Mucosa of descending colon (tissue), 3 donors: ENCODE measurements at regions not wholly inside any gene's neighbourhood (a gene's known extent, or its start where the extent isn't known, plus 50 kb on each side); places are given as distances from the start of the nearest gene placed in this dataset.

Experiments used
- ATAC-seq: fragments of 200-7000 bp; cut with Tn5 transposase; one replicate; pipeline ENCODE4 v1.9.1; 2020; ENCODE audit warnings: mild to moderate bottlenecking, moderate library complexity
- DNase-seq, 3 donors: peaks; one replicate each; pipeline ENCODE4 v3.0.0-alpha.2; 2020
- H3K36me3 ChIP-seq: fragments of 200-600 bp; one replicate; pipeline ENCODE4 v1.8.0; 2021; ENCODE audit warnings: low read depth, mild to moderate bottlenecking
- H3K4me1 ChIP-seq: fragments of 200-600 bp; one replicate; pipeline ENCODE4 v1.8.0; 2021; ENCODE audit warnings: low read depth, mild to moderate bottlenecking
- H3K4me3 ChIP-seq: fragments of 200-600 bp; one replicate; pipeline ENCODE4 v1.8.0; 2021; ENCODE audit warnings: mild to moderate bottlenecking
- H3K9me3 ChIP-seq: fragments of 200-600 bp; one replicate; pipeline ENCODE4 v1.8.0; 2021; ENCODE audit warnings: mild to moderate bottlenecking
- CTCF ChIP-seq: fragments of 200-600 bp; IDR thresholded peaks from one replicate; pipeline ENCODE4 v1.8.0; 2022; ENCODE audit warnings: antibody characterized with exemption, mild to moderate bottlenecking
- intact Hi-C, 2 donors: fragments of 100-400 bp; cut with DNase I in 1 of 2; cut with micrococcal nuclease in 1 of 2; formaldehyde crosslinking; loops; one replicate each; pipeline versions ENCODE4 v1.11.0 to v1.11.1; 2022; cut with DNase I, micrococcal nuclease
- donor health status: DM: no; HTN: no; CAD: no; lungs with moderate emphysema.
- donor health status: DM: no; HTN: no; CAD: no.
- donor health status: DM: no; HTN: yes; CAD: no.

GRCh38 chr2:240278661-240279060, 138.2 kb upstream of the OTOS start:
- H3K9me3 ChIP-seq = no peaks in the 10 kb centered on the region
- intact Hi-C loops = no loop called here
- no peaks in the 10 kb centered on the region for H3K36me3 ChIP-seq
- ATAC-seq (no peak), DNase-seq (no peak)
- H3K4me3 ChIP-seq = no peak overlapping the region
- TF ChIP-seq CTCF = no peak
- no peaks in the 10 kb centered on the region for H3K4me1 ChIP-seq

- Histone ChIP-seq H3K9me3 (no peaks in the 10 kb centered on the region), H3K36me3 (no peaks in the 10 kb centered on the region), H3K4me3 (no peak overlapping the region), H3K4me1 (no peaks in the 10 kb centered on the region)
- no peak for ATAC-seq
- TF ChIP-seq CTCF = no peak
- DNase-seq = no peak
- intact Hi-C loops = no loop called here
Measured at GRCh38 chr2:240280621-240281020, 140.2 kb upstream of the OTOS start.

GRCh38 chr2:240284503-240285259, 144.2 kb upstream of the OTOS start:
- TF ChIP-seq CTCF = no peak
- Histone ChIP-seq H3K4me1 (no peaks in the 10 kb centered on the region), H3K36me3 (no peaks in the 10 kb centered on the region), H3K4me3 (no peak overlapping the region), H3K9me3 (no peaks in the 10 kb centered on the region)
- ATAC-seq = no peak
- no peak for DNase-seq
- intact Hi-C loops = no loop called here

- intact Hi-C loops = no loop called here
- no peaks in the 10 kb centered on the region for H3K36me3 ChIP-seq
- DNase-seq = no peak
- no peaks in the 10 kb centered on the region for H3K4me1 ChIP-seq
- no peak overlapping the region for H3K4me3 ChIP-seq
- no peak for TF ChIP-seq CTCF
- no peak for ATAC-seq
- no peaks in the 10 kb centered on the region for H3K9me3 ChIP-seq
Measured at GRCh38 chr2:240285725-240286124, 145.3 kb upstream of the OTOS start.

GRCh38 chr2:240286596-240286995, 146.1 kb upstream of the OTOS start:
- no peak for ATAC-seq
- H3K9me3 ChIP-seq = no peaks in the 10 kb centered on the region
- no peaks in the 10 kb centered on the region for H3K4me1 ChIP-seq
- no peak for TF ChIP-seq CTCF
- intact Hi-C loops = no loop called here
- H3K4me3 ChIP-seq = no peak overlapping the region
- DNase-seq = no peak
- no peaks in the 10 kb centered on the region for H3K36me3 ChIP-seq

GRCh38 chr2:240287011-240287410, 146.6 kb upstream of the OTOS start:
- no peak for DNase-seq
- no peak for ATAC-seq
- intact Hi-C loops = no loop called here
- H3K36me3 ChIP-seq = no peaks in the 10 kb centered on the region
- H3K4me3 ChIP-seq = no peak overlapping the region
- H3K9me3 ChIP-seq = no peaks in the 10 kb centered on the region
- TF ChIP-seq CTCF = no peak
- no peaks in the 10 kb centered on the region for H3K4me1 ChIP-seq
